B cell (primary cell): ENCODE measurements at regions not wholly inside any gene's neighbourhood (a gene's known extent, or its start where the extent isn't known, plus 50 kb on each side); places are given as distances from the start of the nearest gene placed in this dataset.

Source experiments
- ATAC-seq: fragments of 200-7000 bp; cut with Tn5 transposase; one replicate; pipeline ENCODE4 v1.10.0; 2021; ENCODE audit warnings: low read depth, mild to moderate bottlenecking, moderate number of reproducible peaks, moderate library complexity
- CTCF ChIA-PET: fragments of 350-600 bp; sonication (Branson Sonifier 250); formaldehyde crosslinking; loops from one replicate; lab custom pipeline; 2021; ENCODE audit warnings: antibody characterized with exemption, inconsistent platforms; lab: Charles Lee
- POLR2A ChIA-PET: fragments of 350-600 bp; sonication (Branson Sonifier 250); formaldehyde crosslinking; loops from one replicate; lab custom pipeline; 2021; ENCODE audit warnings: antibody characterized with exemption; lab: Charles Lee
- DNase-seq: peaks from one replicate; pipeline ENCODE4 v3.0.0; 2013
- H2AFZ ChIP-seq: 2 replicates; pipeline ENCODE4 v1.6.1; 2012; ENCODE audit warnings: mild to moderate bottlenecking, low read depth, low read length; ENCODE audit not compliant: insufficient read depth, poor library complexity, severe bottlenecking
- H3K27ac ChIP-seq, 2 donors: 1 replicate in 1 of 2; 2 replicates in 1 of 2; pipeline ENCODE4 v1.5.1; 2012 to 2013; ENCODE audit warnings: low read length in 2 of 2, mild to moderate bottlenecking in 2 of 2, moderate library complexity in 1 of 2
- H3K27me3 ChIP-seq, 4 experiments: fragments of 200-600 bp in 1 of 4; sonication (generic) in 1 of 4; replicated peaks in 1 of 4; 1 replicate in 2 of 4; 2 replicates in 2 of 4; pipeline versions ENCODE4 v1.6.1 to v1.7.0; 2013 to 2016; ENCODE audit warnings: low read length in 3 of 4, mild to moderate bottlenecking in 2 of 4, mixed read lengths in 1 of 4, moderate library complexity in 1 of 4; ENCODE audit not compliant: insufficient read depth in 4 of 4, control insufficient read depth in 3 of 4; ENCODE audit errors: control extremely low read depth in 1 of 4
- H3K36me3 ChIP-seq, 2 experiments: replicated peaks in 1 of 2; 1 replicate in 1 of 2; 2 replicates in 1 of 2; pipeline versions ENCODE4 v1.6.1 to v1.7.1; 2013; ENCODE audit warnings: low read length in 1 of 2; ENCODE audit not compliant: insufficient read depth in 2 of 2, control insufficient read depth in 1 of 2; ENCODE audit errors: control extremely low read depth in 1 of 2, extremely low read depth in 1 of 2
- H3K4me1 ChIP-seq, 2 donors: fragments of 200-600 bp in 1 of 2; sonication (generic) in 1 of 2; 1 replicate in 1 of 2; 2 replicates in 1 of 2; pipeline versions ENCODE4 v1.5.1 to v1.6.1; 2013 to 2017; ENCODE audit warnings: low read length in 2 of 2; ENCODE audit not compliant: control insufficient read depth in 2 of 2, insufficient read depth in 2 of 2
- H3K4me2 ChIP-seq: replicated peaks from 2 replicates; pipeline ENCODE3; 2012; ENCODE audit warnings: mild to moderate bottlenecking, low read depth, low read length; ENCODE audit not compliant: poor library complexity, severe bottlenecking
- H3K4me3 ChIP-seq, 5 experiments: fragments of 200-600 bp in 1 of 5; sonication (generic) in 1 of 5; 1 replicate in 3 of 5; 2 replicates in 2 of 5; pipeline versions ENCODE4 v1.5.1 to v1.7.0; 2011 to 2016; ENCODE audit warnings: low read length in 4 of 5, mild to moderate bottlenecking in 4 of 5, low read depth in 2 of 5, control low read depth in 1 of 5, moderate library complexity in 1 of 5; ENCODE audit not compliant: insufficient read depth in 1 of 5; ENCODE audit errors: control extremely low read depth in 1 of 5, extremely low read depth in 1 of 5
- H3K79me2 ChIP-seq: fragments of 200-600 bp; sonication (generic); one replicate; pipeline ENCODE4 v1.6.0; 2016; ENCODE audit warnings: low read length; ENCODE audit not compliant: control insufficient read depth, insufficient read depth
- H3K9ac ChIP-seq: fragments of 200-600 bp; sonication (generic); 2 replicates; pipeline ENCODE4 v1.6.1; 2017; ENCODE audit warnings: mild to moderate bottlenecking, low read length, moderate library complexity
- H3K9me3 ChIP-seq, 3 donors: one replicate each; pipeline versions ENCODE4 v1.6.1 to v1.7.1; 2013; ENCODE audit warnings: low read length in 2 of 3; ENCODE audit not compliant: control insufficient read depth in 2 of 3, insufficient read depth in 1 of 3; ENCODE audit errors: control extremely low read depth in 1 of 3
- H4K20me1 ChIP-seq: 2 replicates; pipeline ENCODE4 v1.6.0; 2012; ENCODE audit warnings: mild to moderate bottlenecking, low read length; ENCODE audit not compliant: insufficient read depth, control insufficient read depth, poor library complexity, severe bottlenecking
- H3K27ac Mint-ChIP-seq: one replicate; pipeline ENCODE4 v1.8.0; 2021; ENCODE audit warnings: mixed read lengths
- H3K27me3 Mint-ChIP-seq: one replicate; pipeline ENCODE4 v1.8.0; 2021; ENCODE audit warnings: mixed read lengths
- H3K4me1 Mint-ChIP-seq: one replicate; pipeline ENCODE4 v1.8.0; 2021; ENCODE audit warnings: mixed read lengths
- H3K4me3 Mint-ChIP-seq: one replicate; pipeline ENCODE4 v1.8.0; 2021; ENCODE audit warnings: mixed read lengths
- H3K9me3 Mint-ChIP-seq: one replicate; pipeline ENCODE4 v1.8.0; 2022; ENCODE audit warnings: mixed read lengths; ENCODE audit not compliant: insufficient read depth
- CTCF ChIP-seq: fragments of 200-600 bp; IDR thresholded peaks from one replicate; pipeline ENCODE4 v1.8.0; 2022; ENCODE audit warnings: antibody characterized with exemption, mild to moderate bottlenecking
- EZH2 ChIP-seq: IDR thresholded peaks from 2 replicates; pipeline ENCODE4 v1.6.1; 2012; ENCODE audit warnings: borderline replicate concordance, low read depth, mild to moderate bottlenecking, moderate library complexity, low read length; ENCODE audit not compliant: insufficient read depth, poor library complexity, severe bottlenecking
- WGBS: methylation state at CpG from one replicate; pipeline ENCODE4 v1.1.5; 2013; ENCODE audit warnings: missing lambda C conversion rate; ENCODE audit not compliant: insufficient coverage; 5-methylcytosine and 5-hydroxymethylcytosine counted together
- intact Hi-C: fragments of 100-400 bp; cut with micrococcal nuclease; formaldehyde crosslinking; loops from one replicate; pipeline ENCODE4 v1.10.0; 2022

- POLR2A ChIA-PET, result no interaction called here
- Histone ChIP-seq H3K9ac (no peak overlapping the region), H4K20me1 (no peaks in the 10 kb centered on the region), H3K27me3 (peaks cover 0 to 5% (median 0%) of the 10 kb centered on the region in 4 experiments), H3K4me1 (no peaks in the 10 kb centered on the region), H3K9me3 (no peaks in the 10 kb centered on the region), H3K36me3 (no peaks in the 10 kb centered on the region), H3K79me2 (no peaks in the 10 kb centered on the region), H3K27ac (no peak overlapping the region), H3K4me2 (no peak overlapping the region), H3K4me3 (no peak overlapping the region), H2AFZ (no peak overlapping the region)
- no peak for ATAC-seq
- Mint-ChIP-seq H3K27ac (no peak overlapping the region), H3K4me1 (no peaks in the 10 kb centered on the region), H3K9me3 (no peaks in the 10 kb centered on the region), H3K27me3 (peaks cover 25% of the 10 kb centered on the region), H3K4me3 (no peak overlapping the region)
- DNase-seq, result no peak
- WGBS, result no CpG with 5 or more reads among the region's 4 CpGs
- TF ChIP-seq EZH2 (no peak), CTCF (no peak)
- CTCF ChIA-PET, result no interaction called here
- intact Hi-C loops, result no loop called here
These were observed 313.9 kb upstream of the USP24 start for GRCh38 chr1:55529017-55529416.

DNA sequence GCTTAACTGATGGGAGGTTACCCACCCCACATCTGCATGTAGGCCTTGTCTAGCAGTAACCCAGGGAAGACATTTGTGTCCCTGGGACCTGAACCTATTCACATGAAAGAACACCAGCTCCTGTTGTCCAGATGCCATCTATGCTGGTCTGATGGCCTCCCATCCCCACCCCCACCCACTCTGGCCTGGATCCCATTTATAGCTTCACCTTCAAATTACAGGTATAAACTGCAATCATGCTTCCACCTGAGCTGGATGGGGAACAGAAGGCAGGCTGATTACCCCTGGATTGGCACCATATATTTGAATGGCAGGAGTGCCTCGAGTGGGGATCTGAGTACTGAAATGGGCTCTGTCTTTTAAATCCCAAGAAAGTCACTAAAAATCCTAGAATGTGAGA is 312.7 kb upstream of the USP24 start:
- no peaks in the 10 kb centered on the region for H3K36me3 ChIP-seq
- CTCF ChIA-PET, result no interaction called here
- no peak overlapping the region for H3K4me2 ChIP-seq
- H3K4me1 ChIP-seq, result no peaks in the 10 kb centered on the region
- POLR2A ChIA-PET, result no interaction called here
- H3K27ac ChIP-seq, result no peak overlapping the region
- intact Hi-C loops, result no loop called here
- Mint-ChIP-seq H3K4me3 (no peak overlapping the region), H3K9me3 (no peaks in the 10 kb centered on the region), H3K27ac (no peak overlapping the region), H3K4me1 (no peaks in the 10 kb centered on the region), H3K27me3 (peaks cover 25% of the 10 kb centered on the region)
- no peaks in the 10 kb centered on the region for H3K79me2 ChIP-seq
- H4K20me1 ChIP-seq, result no peaks in the 10 kb centered on the region
- no peak overlapping the region for H3K4me3 ChIP-seq
- H3K27me3 ChIP-seq, result peaks cover 0 to 5% (median 0%) of the 10 kb centered on the region in 4 experiments
- TF ChIP-seq EZH2 (no peak), CTCF (no peak)
- H3K9me3 ChIP-seq, result no peaks in the 10 kb centered on the region
- DNase-seq (no peak), ATAC-seq (no peak)
- no peak overlapping the region for H2AFZ ChIP-seq
- no peak overlapping the region for H3K9ac ChIP-seq
- no CpG with 5 or more reads among the region's 1 CpG for WGBS
